Astrocyte (in vitro differentiated cells and primary cell): ENCODE measurements at regions not wholly inside any gene's neighbourhood (a gene's known extent, or its start where the extent isn't known, plus 50 kb on each side); places are given as distances from the start of the nearest gene placed in this dataset.

Source experiments
- DNase-seq: peaks from one replicate; pipeline ENCODE4 v3.0.0-alpha.2; 2010; ENCODE audit warnings: low read depth
- FAIRE-seq: peaks from 2 replicates; lab custom pipeline; 2011; peaks lifted over from hg19 to GRCh38; lab: Jason Lieb, UNC
- H2AFZ ChIP-seq: 2 replicates; pipeline ENCODE4 v1.6.0; 2012; ENCODE audit warnings: low read depth, low read length, inconsistent platforms
- H3K27ac ChIP-seq: 2 replicates; pipeline ENCODE4 v1.5.1; 2011; ENCODE audit warnings: low read depth, low read length, inconsistent platforms
- H3K27me3 ChIP-seq: 2 replicates; pipeline ENCODE4 v1.6.0; 2011; ENCODE audit warnings: low read length, inconsistent platforms; ENCODE audit not compliant: insufficient read depth
- H3K36me3 ChIP-seq: 2 replicates; pipeline ENCODE4 v1.5.1; 2011; ENCODE audit warnings: low read length, inconsistent platforms; ENCODE audit not compliant: insufficient read depth
- H3K4me1 ChIP-seq: 2 replicates; pipeline ENCODE4 v1.5.1; 2011; ENCODE audit warnings: low read length, inconsistent platforms; ENCODE audit not compliant: insufficient read depth
- H3K4me2 ChIP-seq: 2 replicates; pipeline ENCODE4 v1.6.0; 2012; ENCODE audit warnings: low read length, inconsistent platforms
- H3K4me3 ChIP-seq: 2 replicates; pipeline ENCODE4 v1.5.1; 2011; ENCODE audit warnings: low read depth, mild to moderate bottlenecking, low read length, inconsistent platforms; ENCODE audit not compliant: insufficient read depth
- H3K79me2 ChIP-seq: 2 replicates; pipeline ENCODE4 v1.6.0; 2012; ENCODE audit warnings: mild to moderate bottlenecking, low read length, inconsistent platforms; ENCODE audit not compliant: insufficient read depth
- H3K9ac ChIP-seq: 2 replicates; pipeline ENCODE4 v1.6.0; 2012; ENCODE audit warnings: mild to moderate bottlenecking, low read length, inconsistent platforms
- H3K9me3 ChIP-seq: 2 replicates; pipeline ENCODE4 v1.5.1; 2012; ENCODE audit warnings: low read depth, mild to moderate bottlenecking, low read length, inconsistent platforms; ENCODE audit not compliant: insufficient read depth
- H4K20me1 ChIP-seq: 2 replicates; pipeline ENCODE4 v1.6.0; 2012; ENCODE audit warnings: low read length, inconsistent platforms; ENCODE audit not compliant: insufficient read depth
- H3K27ac Mint-ChIP-seq: one replicate; pipeline ENCODE4 v1.8.0; 2021; ENCODE audit warnings: mild to moderate bottlenecking, mixed read lengths; ENCODE audit not compliant: unreplicated experiment
- H3K27me3 Mint-ChIP-seq: one replicate; pipeline ENCODE4 v1.8.0; 2021; ENCODE audit warnings: low read depth, mixed read lengths; ENCODE audit not compliant: unreplicated experiment
- H3K36me3 Mint-ChIP-seq: one replicate; pipeline ENCODE4 v1.8.0; 2021; ENCODE audit warnings: low read depth, mixed read lengths; ENCODE audit not compliant: unreplicated experiment
- H3K4me1 Mint-ChIP-seq: one replicate; pipeline ENCODE4 v1.8.0; 2021; ENCODE audit warnings: low read depth, mixed read lengths; ENCODE audit not compliant: unreplicated experiment
- H3K4me3 Mint-ChIP-seq: one replicate; pipeline ENCODE4 v1.8.0; 2021; ENCODE audit warnings: mild to moderate bottlenecking, moderate library complexity, mixed read lengths; ENCODE audit not compliant: unreplicated experiment
- H3K9me3 Mint-ChIP-seq: one replicate; pipeline ENCODE4 v1.8.0; 2021; ENCODE audit warnings: mild to moderate bottlenecking, mixed read lengths; ENCODE audit not compliant: unreplicated experiment
- EZH2 ChIP-seq: IDR thresholded peaks from 2 replicates; pipeline ENCODE4 v1.6.1; 2012; ENCODE audit warnings: mild to moderate bottlenecking, low read length, inconsistent platforms; ENCODE audit not compliant: insufficient read depth
- TF ChIP-seq, protein P1 (sequence below): IDR thresholded peaks from 2 replicates; pipeline ENCODE4 v1.5.1; 2011; ENCODE audit warnings: low read depth, mild to moderate bottlenecking, inconsistent platforms, low read length, moderate library complexity; ENCODE audit not compliant: insufficient read depth

DNA sequence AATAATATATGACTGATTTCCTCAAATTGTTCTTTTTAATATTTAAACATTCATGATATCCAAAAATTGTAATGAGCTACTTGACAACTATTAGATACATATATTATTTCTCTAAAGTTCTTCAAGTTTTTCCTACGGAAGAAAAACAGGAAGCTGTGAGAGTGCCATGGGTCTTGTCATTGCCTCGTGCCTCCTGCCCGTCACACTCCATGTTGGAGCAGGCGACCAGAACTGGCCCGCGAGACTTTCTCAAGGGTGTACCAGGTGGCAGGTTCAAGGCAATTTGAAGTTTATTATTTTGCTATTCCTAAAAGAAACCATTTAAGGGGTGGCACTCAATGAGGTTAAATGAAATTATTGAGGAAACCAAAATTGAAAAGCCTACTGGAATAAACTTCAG, 337.2 kb downstream of the HACE1 start:
- Histone ChIP-seq H3K27ac (no peak overlapping the region), H3K9me3 (no peaks in the 10 kb centered on the region), H3K4me3 (no peak overlapping the region), H3K36me3 (no peaks in the 10 kb centered on the region), H3K4me1 (peaks cover 4% of the 10 kb centered on the region), H3K9ac (no peak overlapping the region), H4K20me1 (no peaks in the 10 kb centered on the region), H3K27me3 (no peaks in the 10 kb centered on the region), H3K79me2 (no peaks in the 10 kb centered on the region), H3K4me2 (no peak overlapping the region), H2AFZ (no peak overlapping the region)
- FAIRE-seq = no peak
- no peak overlapping the region for H3K4me3 Mint-ChIP-seq
- no peak overlapping the region for H3K27ac Mint-ChIP-seq
- H3K36me3 Mint-ChIP-seq = no peaks in the 10 kb centered on the region
- no peak for DNase-seq
- TF ChIP-seq, protein P1, sequence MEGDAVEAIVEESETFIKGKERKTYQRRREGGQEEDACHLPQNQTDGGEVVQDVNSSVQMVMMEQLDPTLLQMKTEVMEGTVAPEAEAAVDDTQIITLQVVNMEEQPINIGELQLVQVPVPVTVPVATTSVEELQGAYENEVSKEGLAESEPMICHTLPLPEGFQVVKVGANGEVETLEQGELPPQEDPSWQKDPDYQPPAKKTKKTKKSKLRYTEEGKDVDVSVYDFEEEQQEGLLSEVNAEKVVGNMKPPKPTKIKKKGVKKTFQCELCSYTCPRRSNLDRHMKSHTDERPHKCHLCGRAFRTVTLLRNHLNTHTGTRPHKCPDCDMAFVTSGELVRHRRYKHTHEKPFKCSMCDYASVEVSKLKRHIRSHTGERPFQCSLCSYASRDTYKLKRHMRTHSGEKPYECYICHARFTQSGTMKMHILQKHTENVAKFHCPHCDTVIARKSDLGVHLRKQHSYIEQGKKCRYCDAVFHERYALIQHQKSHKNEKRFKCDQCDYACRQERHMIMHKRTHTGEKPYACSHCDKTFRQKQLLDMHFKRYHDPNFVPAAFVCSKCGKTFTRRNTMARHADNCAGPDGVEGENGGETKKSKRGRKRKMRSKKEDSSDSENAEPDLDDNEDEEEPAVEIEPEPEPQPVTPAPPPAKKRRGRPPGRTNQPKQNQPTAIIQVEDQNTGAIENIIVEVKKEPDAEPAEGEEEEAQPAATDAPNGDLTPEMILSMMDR = no peak
- TF ChIP-seq EZH2 = no peak
- peaks cover 5% of the 10 kb centered on the region for H3K4me1 Mint-ChIP-seq
- no peaks in the 10 kb centered on the region for H3K27me3 Mint-ChIP-seq
- H3K9me3 Mint-ChIP-seq = no peaks in the 10 kb centered on the region

DNA sequence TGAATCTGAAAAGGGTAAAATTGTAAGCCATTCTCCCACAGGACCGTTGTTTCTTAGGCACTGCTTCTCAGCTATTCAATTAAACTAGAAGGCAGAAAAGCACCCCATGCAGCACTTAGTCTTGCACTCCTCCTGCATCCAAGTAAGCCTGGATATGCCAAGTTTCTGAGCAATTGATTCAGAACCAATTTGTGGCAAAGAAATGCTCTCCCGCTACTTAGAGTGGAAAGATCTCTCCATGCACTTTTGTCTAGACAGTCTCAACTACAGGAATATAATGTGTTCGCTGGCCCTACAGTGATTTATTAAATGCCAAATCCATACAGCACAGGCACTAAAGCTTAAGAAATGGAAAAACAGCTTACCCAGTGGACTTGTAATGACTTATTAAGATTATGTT, 338.5 kb downstream of the HACE1 start:
- Histone ChIP-seq H3K4me2 (no peak overlapping the region), H3K4me3 (no peak overlapping the region), H3K9me3 (no peaks in the 10 kb centered on the region), H4K20me1 (no peaks in the 10 kb centered on the region), H3K36me3 (no peaks in the 10 kb centered on the region), H3K4me1 (peaks cover 4% of the 10 kb centered on the region), H3K27me3 (no peaks in the 10 kb centered on the region), H3K9ac (no peak overlapping the region), H3K79me2 (no peaks in the 10 kb centered on the region), H3K27ac (no peak overlapping the region), H2AFZ (no peak overlapping the region)
- Mint-ChIP-seq H3K36me3 (no peaks in the 10 kb centered on the region), H3K9me3 (no peaks in the 10 kb centered on the region), H3K4me3 (no peak overlapping the region), H3K27me3 (no peaks in the 10 kb centered on the region), H3K27ac (no peak overlapping the region), H3K4me1 (peaks cover 5% of the 10 kb centered on the region)
- no peak for TF ChIP-seq EZH2
- TF ChIP-seq, protein P1 = no peak
- no peak for DNase-seq
- FAIRE-seq = no peak

GRCh38 chr6:104519566-104519965, 340.2 kb downstream of the HACE1 start:
- no peak overlapping the region for H3K27ac ChIP-seq
- DNase-seq = no peak
- no peaks in the 10 kb centered on the region for H3K9me3 Mint-ChIP-seq
- H4K20me1 ChIP-seq = no peaks in the 10 kb centered on the region
- no peaks in the 10 kb centered on the region for H3K4me1 Mint-ChIP-seq
- no peaks in the 10 kb centered on the region for H3K36me3 ChIP-seq
- H3K4me1 ChIP-seq = no peaks in the 10 kb centered on the region
- no peak overlapping the region for H3K4me3 Mint-ChIP-seq
- H3K9me3 ChIP-seq = no peaks in the 10 kb centered on the region
- no peak overlapping the region for H3K27ac Mint-ChIP-seq
- no peaks in the 10 kb centered on the region for H3K79me2 ChIP-seq
- no peaks in the 10 kb centered on the region for H3K27me3 Mint-ChIP-seq
- H3K9ac ChIP-seq = no peak overlapping the region
- no peak overlapping the region for H3K4me2 ChIP-seq
- no peak for TF ChIP-seq EZH2
- TF ChIP-seq, protein P1 = no peak
- FAIRE-seq = no peak
- H2AFZ ChIP-seq = no peak overlapping the region
- no peaks in the 10 kb centered on the region for H3K36me3 Mint-ChIP-seq
- H3K27me3 ChIP-seq = no peaks in the 10 kb centered on the region
- H3K4me3 ChIP-seq = no peak overlapping the region
